Astrocyte of the spinal cord (primary cell): ENCODE measurements at regions not wholly inside any gene's neighbourhood (a gene's known extent, or its start where the extent isn't known, plus 50 kb on each side); places are given as distances from the start of the nearest gene placed in this dataset.

Experiments
- DNase-seq: peaks from one replicate; pipeline ENCODE4 v3.0.0; 2011; ENCODE audit warnings: low read depth, low spot score
- H3K4me3 ChIP-seq: 2 replicates; pipeline ENCODE4 v1.5.1; 2011; ENCODE audit warnings: low read depth, mild to moderate bottlenecking, low read length, moderate library complexity
- in situ Hi-C: cut with HindIII; loops from 2 replicates; pipeline ENCODE4 v1.10.0; 2017; ENCODE audit warnings: low sequenced_read_pairs
- TF ChIP-seq, protein P1 (sequence below): IDR thresholded peaks from 2 replicates; pipeline ENCODE4 v1.5.1; 2012; ENCODE audit warnings: low read depth, mild to moderate bottlenecking, low read length, inconsistent platforms

DNA sequence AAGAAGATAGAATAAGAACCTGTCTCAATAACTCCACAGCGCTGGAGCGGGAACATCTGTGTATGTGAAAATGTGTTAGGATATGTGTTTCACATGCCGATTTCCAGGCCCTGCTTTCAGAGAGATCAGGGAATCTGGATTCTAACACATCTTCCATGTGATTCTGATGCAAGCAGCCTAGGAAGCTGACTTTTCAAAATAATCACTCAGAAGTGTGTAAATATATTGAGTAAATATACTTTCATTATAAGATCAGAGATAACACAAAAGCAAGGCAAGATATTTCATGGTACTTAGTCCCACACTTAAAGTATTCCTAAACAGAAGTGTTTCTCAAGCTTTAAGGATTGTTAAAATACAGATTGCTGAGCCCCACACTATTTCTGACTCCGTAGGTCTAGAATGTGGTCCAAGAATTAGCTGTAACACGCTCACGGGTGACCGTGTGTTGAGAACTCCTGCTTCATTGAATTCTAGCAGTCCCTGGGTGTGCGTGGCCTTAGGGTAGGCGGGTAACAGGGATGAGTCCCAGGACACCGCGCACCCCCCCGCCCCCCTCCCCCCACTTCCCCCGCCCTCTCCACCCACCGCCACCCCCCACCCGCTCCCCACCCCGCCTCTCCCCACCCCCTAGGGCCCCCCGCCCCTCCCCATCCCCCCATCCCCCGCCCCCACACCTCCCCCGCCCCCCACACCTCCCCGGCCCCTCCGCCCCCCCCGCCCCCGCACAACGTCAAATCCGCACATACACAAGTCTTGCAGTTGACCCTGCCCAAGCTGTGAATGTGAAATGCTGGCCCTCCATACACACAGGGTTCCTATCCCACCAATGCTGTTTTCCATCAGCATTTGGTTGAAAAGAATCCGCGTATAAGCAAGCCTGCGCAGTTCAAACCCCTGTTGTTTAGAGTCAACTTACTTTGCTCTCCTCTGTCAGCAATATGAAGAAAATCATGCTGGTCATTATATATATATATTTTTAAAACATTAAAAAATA is 94.2 kb upstream of the SLC39A10 start:
- TF ChIP-seq, protein P1, sequence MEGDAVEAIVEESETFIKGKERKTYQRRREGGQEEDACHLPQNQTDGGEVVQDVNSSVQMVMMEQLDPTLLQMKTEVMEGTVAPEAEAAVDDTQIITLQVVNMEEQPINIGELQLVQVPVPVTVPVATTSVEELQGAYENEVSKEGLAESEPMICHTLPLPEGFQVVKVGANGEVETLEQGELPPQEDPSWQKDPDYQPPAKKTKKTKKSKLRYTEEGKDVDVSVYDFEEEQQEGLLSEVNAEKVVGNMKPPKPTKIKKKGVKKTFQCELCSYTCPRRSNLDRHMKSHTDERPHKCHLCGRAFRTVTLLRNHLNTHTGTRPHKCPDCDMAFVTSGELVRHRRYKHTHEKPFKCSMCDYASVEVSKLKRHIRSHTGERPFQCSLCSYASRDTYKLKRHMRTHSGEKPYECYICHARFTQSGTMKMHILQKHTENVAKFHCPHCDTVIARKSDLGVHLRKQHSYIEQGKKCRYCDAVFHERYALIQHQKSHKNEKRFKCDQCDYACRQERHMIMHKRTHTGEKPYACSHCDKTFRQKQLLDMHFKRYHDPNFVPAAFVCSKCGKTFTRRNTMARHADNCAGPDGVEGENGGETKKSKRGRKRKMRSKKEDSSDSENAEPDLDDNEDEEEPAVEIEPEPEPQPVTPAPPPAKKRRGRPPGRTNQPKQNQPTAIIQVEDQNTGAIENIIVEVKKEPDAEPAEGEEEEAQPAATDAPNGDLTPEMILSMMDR = no peak
- no peak overlapping the region for H3K4me3 ChIP-seq
- DNase-seq = no peak
- in situ Hi-C loops = no loop called here

- in situ Hi-C loops = no loop called here
- TF ChIP-seq, protein P1 = no peak
- peak; percentile 81 for DNase-seq
- H3K4me3 ChIP-seq = no peak overlapping the region
Observed at GRCh38 chr2:195561116-195561921, 95.7 kb upstream of the SLC39A10 start.

DNA sequence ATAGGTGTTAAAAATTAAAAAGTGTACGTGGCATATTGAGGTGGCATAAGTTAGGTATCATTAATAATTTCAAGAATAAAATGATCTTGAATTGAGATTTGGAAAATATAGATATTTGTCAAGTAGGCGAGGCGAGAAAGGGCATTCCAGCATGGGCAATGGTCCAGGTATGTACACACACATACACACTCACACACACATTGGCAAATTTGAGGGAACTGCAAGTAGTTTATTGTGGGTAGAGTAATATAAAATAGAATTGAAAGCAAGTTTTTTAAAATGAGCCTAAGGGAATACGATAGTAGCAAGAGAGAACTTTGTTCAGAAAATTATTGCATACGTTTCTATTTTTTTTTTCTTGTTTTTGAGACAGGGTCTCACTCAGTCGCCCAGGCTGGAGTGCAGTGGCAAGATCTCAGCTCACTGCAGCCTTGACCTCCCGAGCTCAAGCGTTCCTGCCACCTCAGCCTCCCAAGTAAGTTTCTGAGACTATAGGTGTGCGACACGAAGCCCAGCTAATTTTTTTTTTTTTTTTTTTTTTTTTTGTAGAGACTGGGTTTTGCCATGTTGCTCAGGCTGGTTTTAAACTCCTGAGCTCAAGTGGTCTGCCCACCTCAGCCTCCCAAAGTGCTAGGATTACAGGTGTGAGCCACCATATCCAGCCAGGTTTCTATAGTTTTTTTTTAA is 96.7 kb upstream of the SLC39A10 start:
- DNase-seq = no peak
- in situ Hi-C loops = no loop called here
- TF ChIP-seq, protein P1 = no peak
- no peak overlapping the region for H3K4me3 ChIP-seq

DNA sequence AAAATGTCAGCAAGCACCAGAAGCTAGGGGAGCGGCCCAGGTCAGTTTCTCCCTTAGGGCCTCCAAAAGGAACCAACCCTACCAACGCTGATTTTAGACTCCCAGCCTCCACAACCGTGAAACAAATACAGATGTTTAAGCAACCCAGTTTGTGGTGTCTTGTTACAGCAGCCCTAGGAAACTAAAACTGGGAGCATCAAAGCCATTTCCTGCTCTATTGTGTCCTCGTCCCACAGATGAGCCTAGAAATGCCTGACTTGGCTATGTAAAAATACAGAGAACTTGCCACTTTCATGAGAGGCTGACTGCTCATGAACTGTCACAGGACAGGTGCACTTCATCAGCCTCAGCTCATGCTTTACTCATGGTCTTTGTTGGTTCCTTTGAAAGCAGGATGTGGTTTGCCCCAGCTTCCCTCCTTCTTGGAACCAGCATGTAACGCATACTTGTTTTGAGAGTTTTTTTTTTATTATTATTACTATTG is 97.6 kb upstream of the SLC39A10 start:
- in situ Hi-C loops = no loop called here
- peak; percentile 89 for DNase-seq
- H3K4me3 ChIP-seq = no peak overlapping the region
- TF ChIP-seq, protein P1 = no peak

GRCh38 chr2:195555971-195556370 is 101.1 kb upstream of the SLC39A10 start:
- H3K4me3 ChIP-seq = no peak overlapping the region
- TF ChIP-seq, protein P1 = no peak
- in situ Hi-C loops = no loop called here
- DNase-seq = no peak

- DNase-seq = no peak
- in situ Hi-C loops = no loop called here
- no peak overlapping the region for H3K4me3 ChIP-seq
- TF ChIP-seq, protein P1 = no peak
Observed at GRCh38 chr2:195552581-195552980, 104.4 kb upstream of the SLC39A10 start.
